Peyer's patch (tissue), 4 donors: ENCODE measurements at regions not wholly inside any gene's neighbourhood (a gene's known extent, or its start where the extent isn't known, plus 50 kb on each side); places are given as distances from the start of the nearest gene placed in this dataset.

Experiments used
- DNase-seq, 3 donors: peaks; one replicate each; pipeline ENCODE4 v3.0.0-alpha.2; 2017 to 2019
- H3K27ac ChIP-seq, 4 donors: fragments of 200-600 bp; sonication (generic); one replicate each; pipeline ENCODE4 v1.5.1; 2016 to 2019
- H3K27me3 ChIP-seq, 2 donors: fragments of 200-600 bp; sonication (generic); one replicate each; pipeline ENCODE4 v1.5.1; 2019
- H3K36me3 ChIP-seq, 3 donors: fragments of 200-600 bp; sonication (generic); one replicate each; pipeline ENCODE4 v1.5.1; 2016 to 2019
- H3K4me1 ChIP-seq, 4 donors: fragments of 200-600 bp; sonication (generic); one replicate each; pipeline ENCODE4 v1.5.1; 2016 to 2019
- H3K4me3 ChIP-seq, 4 donors: fragments of 200-600 bp; sonication (generic); 1 replicate in 3 of 4; 2 replicates in 1 of 4; pipeline ENCODE4 v1.5.1; 2016 to 2019; ENCODE audit warnings: mild to moderate bottlenecking in 1 of 4
- H3K9me3 ChIP-seq, 4 donors: fragments of 200-600 bp; sonication (generic); one replicate each; pipeline ENCODE4 v1.5.1; 2016 to 2019; ENCODE audit warnings: mild to moderate bottlenecking in 1 of 4
- CTCF ChIP-seq, 6 experiments: fragments of 450-650 bp in 4 of 6; fragments of 200-600 bp in 2 of 6; sonication (generic) in 1 of 6; IDR thresholded peaks; one replicate each; pipeline ENCODE4 v1.5.1; 2017 to 2019; ENCODE audit warnings: antibody characterized with exemption in 6 of 6, mild to moderate bottlenecking in 3 of 6, moderate library complexity in 1 of 6
- POLR2A ChIP-seq, 2 donors: fragments of 450-650 bp; IDR thresholded peaks; one replicate each; pipeline ENCODE4 v1.5.1; 2017; ENCODE audit warnings: antibody characterized with exemption in 2 of 2, mild to moderate bottlenecking in 2 of 2, moderate library complexity in 2 of 2

- no peaks in the 10 kb centered on the region for H3K4me1 ChIP-seq
- no peak for DNase-seq
- no peaks in the 10 kb centered on the region for H3K9me3 ChIP-seq
- H3K36me3 ChIP-seq, result no peaks in the 10 kb centered on the region
- H3K27ac ChIP-seq, result no peak overlapping the region
- no peak overlapping the region for H3K4me3 ChIP-seq
- TF ChIP-seq POLR2A (IDR thresholded peaks at IDR 0.05) (no peak), CTCF (IDR thresholded peaks at IDR 0.05) (no peak)
- no peaks in the 10 kb centered on the region for H3K27me3 ChIP-seq
Measured at GRCh38 chr3:104734627-104735026, 632.1 kb upstream of the ALCAM start.

- Histone ChIP-seq H3K4me1 (no peaks in the 10 kb centered on the region), H3K27me3 (no peaks in the 10 kb centered on the region), H3K36me3 (no peaks in the 10 kb centered on the region), H3K27ac (no peak overlapping the region), H3K4me3 (no peak overlapping the region), H3K9me3 (no peaks in the 10 kb centered on the region)
- DNase-seq, result no peak
- TF ChIP-seq POLR2A (IDR thresholded peaks at IDR 0.05), result no peak
- TF ChIP-seq CTCF (IDR thresholded peaks at IDR 0.05), result no peak
Measured at GRCh38 chr3:104735691-104736090, 631.0 kb upstream of the ALCAM start.

- TF ChIP-seq POLR2A (IDR thresholded peaks at IDR 0.05) (no peak), CTCF (IDR thresholded peaks at IDR 0.05) (no peak)
- H3K36me3 ChIP-seq, result no peaks in the 10 kb centered on the region
- no peaks in the 10 kb centered on the region for H3K9me3 ChIP-seq
- H3K27me3 ChIP-seq, result no peaks in the 10 kb centered on the region
- no peaks in the 10 kb centered on the region for H3K4me1 ChIP-seq
- no peak for DNase-seq
- no peak overlapping the region for H3K4me3 ChIP-seq
- H3K27ac ChIP-seq, result no peak overlapping the region
Measured at GRCh38 chr3:104738271-104738670, 628.4 kb upstream of the ALCAM start.

GRCh38 chr3:104740874-104741379 is 625.8 kb upstream of the ALCAM start:
- H3K36me3 ChIP-seq, result no peaks in the 10 kb centered on the region
- H3K4me1 ChIP-seq, result no peaks in the 10 kb centered on the region
- H3K9me3 ChIP-seq, result no peaks in the 10 kb centered on the region
- TF ChIP-seq POLR2A (IDR thresholded peaks at IDR 0.05), result no peak
- TF ChIP-seq CTCF (IDR thresholded peaks at IDR 0.05), result no peak
- DNase-seq, result no peak
- no peaks in the 10 kb centered on the region for H3K27me3 ChIP-seq
- no peak overlapping the region for H3K27ac ChIP-seq
- no peak overlapping the region for H3K4me3 ChIP-seq

GRCh38 chr3:104742044-104742443 is 624.7 kb upstream of the ALCAM start:
- Histone ChIP-seq H3K27ac (no peak overlapping the region), H3K36me3 (no peaks in the 10 kb centered on the region), H3K4me1 (no peaks in the 10 kb centered on the region), H3K9me3 (no peaks in the 10 kb centered on the region), H3K27me3 (no peaks in the 10 kb centered on the region), H3K4me3 (no peak overlapping the region)
- TF ChIP-seq POLR2A (IDR thresholded peaks at IDR 0.05) (no peak), CTCF (IDR thresholded peaks at IDR 0.05) (no peak)
- no peak for DNase-seq

- Histone ChIP-seq H3K4me1 (no peaks in the 10 kb centered on the region), H3K36me3 (no peaks in the 10 kb centered on the region), H3K4me3 (no peak overlapping the region), H3K27me3 (no peaks in the 10 kb centered on the region), H3K27ac (no peak overlapping the region), H3K9me3 (no peaks in the 10 kb centered on the region)
- no peak for DNase-seq
- TF ChIP-seq CTCF (IDR thresholded peaks at IDR 0.05) (no peak), POLR2A (IDR thresholded peaks at IDR 0.05) (no peak)
Measured at GRCh38 chr3:104745313-104745712, 621.4 kb upstream of the ALCAM start.
